BLaER1 (cell line): ENCODE measurements at regions not wholly inside any gene's neighbourhood (a gene's known extent, or its start where the extent isn't known, plus 50 kb on each side); places are given as distances from the start of the nearest gene placed in this dataset.
A peak's percentile ranks its signal among the peaks of the same experiment; 100 is the strongest.

Experiments used
- H3K27ac ChIP-seq: shearing (Covaris generic); formaldehyde crosslinking; 2 replicates; pipeline ENCODE4 v1.8.1; 2022
- H3K27me3 ChIP-seq: shearing (Covaris generic); formaldehyde crosslinking; 2 replicates; pipeline ENCODE4 v1.8.1; 2022
- H3K36me3 ChIP-seq: shearing (Covaris generic); formaldehyde crosslinking; 2 replicates; pipeline ENCODE4 v1.8.1; 2022
- H3K4me1 ChIP-seq: shearing (Covaris generic); formaldehyde crosslinking; 2 replicates; pipeline ENCODE4 v1.8.1; 2022
- H3K4me2 ChIP-seq: shearing (Covaris generic); formaldehyde crosslinking; 2 replicates; pipeline ENCODE4 v1.8.1; 2022
- H3K4me3 ChIP-seq: shearing (Covaris generic); formaldehyde crosslinking; 2 replicates; pipeline ENCODE4 v1.8.1; 2022
- H3K9ac ChIP-seq: shearing (Covaris generic); formaldehyde crosslinking; 2 replicates; pipeline ENCODE4 v1.8.1; 2022
- H3K9me3 ChIP-seq: shearing (Covaris generic); formaldehyde crosslinking; 2 replicates; pipeline ENCODE4 v1.8.1; 2022
- H4K20me1 ChIP-seq: shearing (Covaris generic); formaldehyde crosslinking; 2 replicates; pipeline ENCODE4 v1.8.1; 2022
- Cebpa-rat ChIP-seq: shearing (Covaris generic); IDR thresholded peaks from 2 replicates; pipeline ENCODE4 v1.8.1; 2022

- Histone ChIP-seq H3K4me1 (no peaks in the 10 kb centered on the region), H3K27me3 (no peaks in the 10 kb centered on the region), H3K4me3 (no peak overlapping the region), H3K4me2 (no peak overlapping the region), H3K27ac (no peak overlapping the region), H3K36me3 (no peaks in the 10 kb centered on the region), H4K20me1 (no peaks in the 10 kb centered on the region), H3K9ac (no peak overlapping the region), H3K9me3 (no peaks in the 10 kb centered on the region)
- no peak for TF ChIP-seq Cebpa-rat
Observed at GRCh38 chr21:36553406-36553805, 73.5 kb upstream of the CLDN14 start.

- H3K4me3 ChIP-seq: no peak overlapping the region
- H3K9ac ChIP-seq: no peak overlapping the region
- no peaks in the 10 kb centered on the region for H3K4me1 ChIP-seq
- H4K20me1 ChIP-seq: no peaks in the 10 kb centered on the region
- no peak overlapping the region for H3K27ac ChIP-seq
- no peaks in the 10 kb centered on the region for H3K9me3 ChIP-seq
- TF ChIP-seq Cebpa-rat: no peak
- no peaks in the 10 kb centered on the region for H3K27me3 ChIP-seq
- H3K36me3 ChIP-seq: no peaks in the 10 kb centered on the region
- no peak overlapping the region for H3K4me2 ChIP-seq
Observed at GRCh38 chr21:36554411-36555157, 74.7 kb upstream of the CLDN14 start.

- TF ChIP-seq Cebpa-rat: no peak
- H4K20me1 ChIP-seq: no peaks in the 10 kb centered on the region
- no peak overlapping the region for H3K9ac ChIP-seq
- no peak overlapping the region for H3K27ac ChIP-seq
- H3K4me2 ChIP-seq: no peak overlapping the region
- no peak overlapping the region for H3K4me3 ChIP-seq
- H3K9me3 ChIP-seq: no peaks in the 10 kb centered on the region
- H3K27me3 ChIP-seq: no peaks in the 10 kb centered on the region
- no peaks in the 10 kb centered on the region for H3K36me3 ChIP-seq
- H3K4me1 ChIP-seq: no peaks in the 10 kb centered on the region
Observed at GRCh38 chr21:36555199-36555800, 75.4 kb upstream of the CLDN14 start.

- Histone ChIP-seq H3K4me2 (no peak overlapping the region), H3K27ac (no peak overlapping the region), H3K27me3 (no peaks in the 10 kb centered on the region), H3K9ac (no peak overlapping the region), H3K9me3 (no peaks in the 10 kb centered on the region), H4K20me1 (no peaks in the 10 kb centered on the region), H3K4me3 (no peak overlapping the region), H3K36me3 (no peaks in the 10 kb centered on the region), H3K4me1 (peaks cover 5% of the 10 kb centered on the region)
- no peak for TF ChIP-seq Cebpa-rat
Observed at GRCh38 chr21:36557316-36557715, 77.4 kb upstream of the CLDN14 start.

- Histone ChIP-seq H4K20me1 (no peaks in the 10 kb centered on the region), H3K27me3 (no peaks in the 10 kb centered on the region), H3K4me2 (no peak overlapping the region), H3K9ac (no peak overlapping the region), H3K36me3 (no peaks in the 10 kb centered on the region), H3K4me1 (peaks cover 6% of the 10 kb centered on the region), H3K4me3 (no peak overlapping the region), H3K27ac (no peak overlapping the region), H3K9me3 (no peaks in the 10 kb centered on the region; the same call in none of the 2 replicates)
- 0 out of 2 replicates have a peak, but pooled peaks have one; percentile 37 for TF ChIP-seq Cebpa-rat
Observed at GRCh38 chr21:36560933-36561575, 81.1 kb upstream of the CLDN14 start.

- Histone ChIP-seq H3K4me2 (no peak overlapping the region), H4K20me1 (no peaks in the 10 kb centered on the region), H3K4me3 (no peak overlapping the region), H3K36me3 (no peaks in the 10 kb centered on the region), H3K27me3 (no peaks in the 10 kb centered on the region), H3K4me1 (peaks cover 6% of the 10 kb centered on the region), H3K9ac (no peak overlapping the region), H3K27ac (no peak overlapping the region), H3K9me3 (no peaks in the 10 kb centered on the region; the same call in none of the 2 replicates)
- TF ChIP-seq Cebpa-rat: no peak
Observed at GRCh38 chr21:36563341-36563926, 83.5 kb upstream of the CLDN14 start.

- Histone ChIP-seq H3K9ac (no peak overlapping the region), H3K27ac (no peak overlapping the region), H3K4me1 (peaks cover 6% of the 10 kb centered on the region), H4K20me1 (no peaks in the 10 kb centered on the region), H3K27me3 (no peaks in the 10 kb centered on the region), H3K9me3 (no peaks in the 10 kb centered on the region; the same call in none of the 2 replicates), H3K4me3 (no peak overlapping the region), H3K36me3 (no peaks in the 10 kb centered on the region), H3K4me2 (no peak overlapping the region)
- TF ChIP-seq Cebpa-rat: no peak
Observed at GRCh38 chr21:36564647-36565046, 84.7 kb upstream of the CLDN14 start.

GRCh38 chr21:36565540-36565939 is 85.6 kb upstream of the CLDN14 start:
- TF ChIP-seq Cebpa-rat: no peak
- H3K9ac ChIP-seq: no peak overlapping the region
- no peaks in the 10 kb centered on the region; the same call in none of the 2 replicates for H3K9me3 ChIP-seq
- no peaks in the 10 kb centered on the region for H3K36me3 ChIP-seq
- H3K4me1 ChIP-seq: peaks cover 6% of the 10 kb centered on the region
- H3K27me3 ChIP-seq: no peaks in the 10 kb centered on the region
- no peak overlapping the region for H3K4me3 ChIP-seq
- H3K27ac ChIP-seq: no peak overlapping the region
- no peaks in the 10 kb centered on the region for H4K20me1 ChIP-seq
- no peak overlapping the region for H3K4me2 ChIP-seq

- H3K4me3 ChIP-seq: no peak overlapping the region
- H3K27me3 ChIP-seq: no peaks in the 10 kb centered on the region
- no peak overlapping the region for H3K4me2 ChIP-seq
- H3K27ac ChIP-seq: no peak overlapping the region
- no peak overlapping the region for H3K9ac ChIP-seq
- H3K4me1 ChIP-seq: peaks cover 6% of the 10 kb centered on the region
- H3K9me3 ChIP-seq: no peaks in the 10 kb centered on the region; the same call in none of the 2 replicates
- no peak for TF ChIP-seq Cebpa-rat
- no peaks in the 10 kb centered on the region for H4K20me1 ChIP-seq
- H3K36me3 ChIP-seq: no peaks in the 10 kb centered on the region
Observed at GRCh38 chr21:36566644-36567043, 86.7 kb upstream of the CLDN14 start.
